NOMO-1 treated with dmso at 0.1 percent for 144 hours (cell line): ENCODE measurements at regions not wholly inside any gene's neighbourhood (a gene's known extent, or its start where the extent isn't known, plus 50 kb on each side); places are given as distances from the start of the nearest gene placed in this dataset.
"Not testable (repeated sequence)": the region's sequence is repeated elsewhere in the genome, so short reads cannot be mapped to it uniquely, and the experiment has no call there.

Source experiments
- DNase-seq: peaks from one replicate; lab custom pipeline; 2025; ENCODE audit not compliant: unreplicated experiment; lab: John Stamatoyannopoulos, UW

DNA sequence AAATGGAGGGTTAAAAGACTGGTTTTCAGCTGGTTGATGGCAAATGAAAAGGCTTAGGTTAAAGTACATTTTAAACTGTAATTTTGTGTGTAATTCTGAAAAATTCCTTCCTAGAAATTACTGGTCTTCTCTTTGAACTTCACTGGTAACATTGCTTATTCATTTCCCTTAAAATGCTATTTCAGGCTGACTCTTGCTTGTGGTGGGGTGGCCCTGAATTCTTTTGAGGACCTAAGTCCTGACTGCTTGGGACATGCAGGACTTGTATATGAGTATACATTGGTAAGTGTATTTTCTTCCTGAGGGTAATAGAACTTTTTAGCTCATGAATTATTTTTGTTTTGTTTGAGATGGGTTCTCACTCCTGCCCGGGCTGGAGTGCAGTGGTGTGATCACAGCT lies 63.0 kb upstream of the ERV3-1 start:
- not testable (repeated sequence) for DNase-seq

DNA sequence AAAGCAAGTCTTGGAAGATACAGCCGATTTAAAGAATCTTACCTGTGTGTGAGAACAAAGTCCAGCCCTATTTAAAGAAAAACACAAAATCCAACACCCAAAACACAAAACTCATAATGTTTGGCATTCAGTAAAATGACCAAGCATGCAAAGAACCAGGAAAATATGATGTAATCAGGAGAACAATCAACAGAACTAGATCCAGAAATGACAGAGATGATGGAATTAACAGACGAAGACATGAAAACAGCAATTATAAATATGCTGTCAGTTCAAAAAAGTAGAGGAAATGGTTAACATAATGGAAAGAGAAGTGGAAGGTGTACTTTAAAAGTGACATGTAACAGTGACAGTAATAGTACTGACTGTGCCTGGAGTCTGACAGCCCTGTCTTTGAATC lies 56.1 kb upstream of the ERV3-1 start:
- DNase-seq = not testable (repeated sequence)

DNA sequence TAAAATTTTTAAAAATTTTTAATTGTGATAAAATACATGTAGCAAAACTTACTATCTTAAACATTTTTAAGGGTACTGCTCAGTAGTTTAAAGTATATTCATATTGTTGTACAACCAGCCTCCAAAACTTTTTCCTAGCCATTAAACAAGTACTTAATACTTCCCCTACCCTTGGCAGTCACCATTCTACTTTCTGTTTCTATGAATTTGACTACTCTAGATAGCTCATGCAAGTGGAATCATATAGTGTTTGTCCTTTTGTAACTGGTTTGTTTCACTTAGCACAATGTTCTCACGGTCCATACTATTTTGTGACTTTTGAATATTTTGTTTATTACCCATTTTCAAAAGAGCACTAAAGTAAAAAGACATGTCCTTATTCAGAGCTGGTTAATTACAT lies 52.8 kb upstream of the ERV3-1 start:
- not testable (repeated sequence) for DNase-seq
